ENCODE measurements at regions not wholly inside any gene's neighbourhood (a gene's known extent, or its start where the extent isn't known, plus 50 kb on each side); places are given as distances from the start of the nearest gene placed in this dataset.

GRCh38 chr7:28293527-28293835 lies 112.9 kb upstream of the JAZF1 start:
- DNase-seq: no peak

GRCh38 chr7:28296571-28297483 lies 115.5 kb upstream of the CREB5 start:
- DNase-seq: peak; percentile 59 to 66

GRCh38 chr7:28297801-28298459 lies 114.4 kb upstream of the CREB5 start:
- no peak for DNase-seq

- no peak for DNase-seq
Observed at GRCh38 chr7:28298870-28299518, 113.3 kb upstream of the CREB5 start.

GRCh38 chr7:28299556-28299955 lies 112.8 kb upstream of the CREB5 start:
- DNase-seq: no peak

GRCh38 chr7:28300488-28300887 lies 111.8 kb upstream of the CREB5 start:
- DNase-seq: no peak

GRCh38 chr7:28301148-28301641 lies 111.1 kb upstream of the CREB5 start:
- no peak for DNase-seq

- DNase-seq: no peak
Observed at GRCh38 chr7:28304290-28304689, 108.0 kb upstream of the CREB5 start.

GRCh38 chr7:28309704-28310459 lies 102.4 kb upstream of the CREB5 start:
- DNase-seq: no peak

- no peak for DNase-seq
Observed at GRCh38 chr7:28310460-28310848, 101.9 kb upstream of the CREB5 start.

- no peak for DNase-seq
Observed at GRCh38 chr7:28311670-28312069, 100.6 kb upstream of the CREB5 start.

- no peak for DNase-seq
Observed at GRCh38 chr7:28312948-28313347, 99.4 kb upstream of the CREB5 start.

- DNase-seq: no peak
Observed at GRCh38 chr7:28314841-28315240, 97.5 kb upstream of the CREB5 start.

GRCh38 chr7:28315565-28316410 lies 96.5 kb upstream of the CREB5 start:
- no peak for DNase-seq

- DNase-seq: no peak
Observed at GRCh38 chr7:28316489-28316888, 95.8 kb upstream of the CREB5 start.

- DNase-seq: no peak
Observed at GRCh38 chr7:28318101-28318762, 94.1 kb upstream of the CREB5 start.

GRCh38 chr7:28323833-28324232 lies 88.5 kb upstream of the CREB5 start:
- DNase-seq: no peak

- DNase-seq: no peak
Observed at GRCh38 chr7:28328146-28328545, 84.2 kb upstream of the CREB5 start.

GRCh38 chr7:28328822-28329660 lies 83.3 kb upstream of the CREB5 start:
- DNase-seq: no peak

GRCh38 chr7:28329661-28330363 lies 82.5 kb upstream of the CREB5 start:
- no peak for DNase-seq

All from activated CD4-positive, alpha-beta T cell treated with anti-CD3 and anti-CD28 coated beads, Interleukin-2, amount 50 U/mL, for 48 hours (primary cell).